Peyer's patch (tissue), 4 donors: ENCODE measurements at regions not wholly inside any gene's neighbourhood (a gene's known extent, or its start where the extent isn't known, plus 50 kb on each side); places are given as distances from the start of the nearest gene placed in this dataset.

Experiments used
- POLR2A ChIP-seq, 2 donors: fragments of 450-650 bp; IDR thresholded peaks; one replicate each; pipeline ENCODE4 v1.5.1; 2017; ENCODE audit warnings: antibody characterized with exemption in 2 of 2, mild to moderate bottlenecking in 2 of 2, moderate library complexity in 2 of 2
- TF ChIP-seq, protein P1 (sequence below), 6 experiments: fragments of 450-650 bp in 4 of 6; fragments of 200-600 bp in 2 of 6; sonication (generic) in 1 of 6; IDR thresholded peaks; one replicate each; pipeline ENCODE4 v1.5.1; 2017 to 2019; ENCODE audit warnings: antibody characterized with exemption in 6 of 6, mild to moderate bottlenecking in 3 of 6, moderate library complexity in 1 of 6

DNA sequence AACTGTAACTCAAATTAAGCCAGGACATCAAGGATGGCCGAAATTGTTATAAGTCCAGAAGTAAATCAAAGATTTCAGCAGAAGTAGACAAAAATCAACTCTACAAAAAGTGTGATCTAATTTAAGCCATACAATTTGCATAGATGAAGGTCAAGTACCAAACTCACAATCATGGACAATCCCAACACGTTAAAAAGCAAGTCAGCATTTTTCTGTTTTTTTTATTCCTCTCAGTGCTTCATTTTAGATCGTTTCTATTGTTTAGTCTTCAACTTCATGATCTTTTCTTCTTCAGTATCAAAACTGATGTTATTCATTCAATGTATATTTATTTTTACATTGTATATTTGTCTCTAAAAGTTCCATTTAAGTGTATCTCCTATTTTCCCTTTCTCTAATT, 674.3 kb upstream of the PHF14 start:
- TF ChIP-seq, protein P1, sequence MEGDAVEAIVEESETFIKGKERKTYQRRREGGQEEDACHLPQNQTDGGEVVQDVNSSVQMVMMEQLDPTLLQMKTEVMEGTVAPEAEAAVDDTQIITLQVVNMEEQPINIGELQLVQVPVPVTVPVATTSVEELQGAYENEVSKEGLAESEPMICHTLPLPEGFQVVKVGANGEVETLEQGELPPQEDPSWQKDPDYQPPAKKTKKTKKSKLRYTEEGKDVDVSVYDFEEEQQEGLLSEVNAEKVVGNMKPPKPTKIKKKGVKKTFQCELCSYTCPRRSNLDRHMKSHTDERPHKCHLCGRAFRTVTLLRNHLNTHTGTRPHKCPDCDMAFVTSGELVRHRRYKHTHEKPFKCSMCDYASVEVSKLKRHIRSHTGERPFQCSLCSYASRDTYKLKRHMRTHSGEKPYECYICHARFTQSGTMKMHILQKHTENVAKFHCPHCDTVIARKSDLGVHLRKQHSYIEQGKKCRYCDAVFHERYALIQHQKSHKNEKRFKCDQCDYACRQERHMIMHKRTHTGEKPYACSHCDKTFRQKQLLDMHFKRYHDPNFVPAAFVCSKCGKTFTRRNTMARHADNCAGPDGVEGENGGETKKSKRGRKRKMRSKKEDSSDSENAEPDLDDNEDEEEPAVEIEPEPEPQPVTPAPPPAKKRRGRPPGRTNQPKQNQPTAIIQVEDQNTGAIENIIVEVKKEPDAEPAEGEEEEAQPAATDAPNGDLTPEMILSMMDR (IDR thresholded peaks at IDR 0.05): no peak
- no peak for TF ChIP-seq POLR2A (IDR thresholded peaks at IDR 0.05)
